ENCODE measurements at regions not wholly inside any gene's neighbourhood (a gene's known extent, or its start where the extent isn't known, plus 50 kb on each side); places are given as distances from the start of the nearest gene placed in this dataset.
A peak's percentile ranks its signal among the peaks of the same experiment; 100 is the strongest.

DNA sequence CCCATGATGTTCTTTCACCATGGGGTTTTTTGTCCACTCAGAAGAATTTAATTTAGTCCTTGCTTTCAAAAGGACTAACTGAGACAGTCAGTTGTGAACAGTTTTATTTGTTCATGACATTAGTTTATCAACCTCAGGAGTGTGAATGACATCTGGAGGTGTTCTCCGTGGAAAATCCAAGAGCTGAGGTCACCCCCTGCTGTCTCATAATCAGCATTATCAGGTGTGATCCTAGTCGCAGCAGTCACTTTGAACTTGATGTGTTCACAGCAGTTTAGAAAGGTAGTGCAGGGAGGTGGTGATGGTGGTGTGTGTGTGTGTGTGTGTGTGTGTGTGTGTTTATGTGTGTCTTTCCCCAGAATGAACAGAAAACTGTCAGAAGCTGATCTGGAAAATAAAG is 1760.8 kb upstream of the PCDH10 start:
- DNase-seq (ENCODE audit: low spot score) = no peak
- TF ChIP-seq, protein P1, sequence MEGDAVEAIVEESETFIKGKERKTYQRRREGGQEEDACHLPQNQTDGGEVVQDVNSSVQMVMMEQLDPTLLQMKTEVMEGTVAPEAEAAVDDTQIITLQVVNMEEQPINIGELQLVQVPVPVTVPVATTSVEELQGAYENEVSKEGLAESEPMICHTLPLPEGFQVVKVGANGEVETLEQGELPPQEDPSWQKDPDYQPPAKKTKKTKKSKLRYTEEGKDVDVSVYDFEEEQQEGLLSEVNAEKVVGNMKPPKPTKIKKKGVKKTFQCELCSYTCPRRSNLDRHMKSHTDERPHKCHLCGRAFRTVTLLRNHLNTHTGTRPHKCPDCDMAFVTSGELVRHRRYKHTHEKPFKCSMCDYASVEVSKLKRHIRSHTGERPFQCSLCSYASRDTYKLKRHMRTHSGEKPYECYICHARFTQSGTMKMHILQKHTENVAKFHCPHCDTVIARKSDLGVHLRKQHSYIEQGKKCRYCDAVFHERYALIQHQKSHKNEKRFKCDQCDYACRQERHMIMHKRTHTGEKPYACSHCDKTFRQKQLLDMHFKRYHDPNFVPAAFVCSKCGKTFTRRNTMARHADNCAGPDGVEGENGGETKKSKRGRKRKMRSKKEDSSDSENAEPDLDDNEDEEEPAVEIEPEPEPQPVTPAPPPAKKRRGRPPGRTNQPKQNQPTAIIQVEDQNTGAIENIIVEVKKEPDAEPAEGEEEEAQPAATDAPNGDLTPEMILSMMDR (IDR thresholded peaks at IDR 0.05; ENCODE audit: extremely low read depth, insufficient read depth, missing control alignments) = no peak
- in situ Hi-C loops (cut with MboI; ENCODE audit: low pct_unique_long_range_greater_than_20kb, low sequenced_read_pairs, unreplicated experiment) = no loop called here

DNA sequence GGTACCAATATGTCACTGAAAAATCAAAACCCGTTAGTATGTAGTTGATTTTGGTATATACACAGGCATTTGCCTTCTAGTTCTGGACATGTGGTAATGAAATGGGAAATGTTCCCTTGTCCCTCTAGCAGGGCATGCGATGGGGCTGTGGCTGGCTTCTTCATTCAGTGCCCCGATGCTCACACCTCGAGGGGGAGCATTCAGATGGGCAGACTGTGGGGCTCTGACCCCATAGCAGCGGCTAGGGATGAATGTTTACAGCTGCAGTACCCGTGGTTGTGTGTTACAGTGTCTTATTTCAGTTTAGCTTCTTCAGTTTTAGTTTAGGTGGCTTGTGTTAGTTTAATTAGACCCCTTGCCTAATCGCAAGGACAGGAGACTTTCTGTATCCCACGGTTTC is 1741.0 kb upstream of the PCDH10 start:
- TF ChIP-seq, protein P1 (IDR thresholded peaks at IDR 0.05; ENCODE audit: extremely low read depth, insufficient read depth, missing control alignments) = no peak
- no peak for DNase-seq (ENCODE audit: low spot score)
- in situ Hi-C loops (cut with MboI; ENCODE audit: low pct_unique_long_range_greater_than_20kb, low sequenced_read_pairs, unreplicated experiment) = no loop called here

DNA sequence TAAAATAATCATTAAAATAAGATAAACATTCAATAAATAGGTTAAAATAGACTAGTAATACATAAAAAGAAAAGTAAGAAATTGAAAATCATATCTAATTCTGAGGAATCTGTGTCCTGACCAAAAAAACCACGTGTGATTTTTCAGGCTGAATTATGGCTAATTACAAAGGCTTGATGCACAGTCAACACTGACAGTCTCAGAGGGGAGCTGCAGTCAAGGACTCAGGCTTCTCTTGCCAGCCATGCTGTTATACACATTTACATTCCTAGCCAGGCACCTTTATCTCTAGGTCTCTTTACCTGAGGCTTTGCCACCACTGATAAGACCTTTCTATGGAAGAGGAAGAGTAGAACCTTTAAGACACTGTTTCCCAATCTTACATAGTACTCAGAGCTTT is 1737.7 kb upstream of the PCDH10 start:
- DNase-seq (ENCODE audit: low spot score) = no peak
- in situ Hi-C loops (cut with MboI; ENCODE audit: low pct_unique_long_range_greater_than_20kb, low sequenced_read_pairs, unreplicated experiment) = no loop called here
- TF ChIP-seq, protein P1 (IDR thresholded peaks at IDR 0.05; ENCODE audit: extremely low read depth, insufficient read depth, missing control alignments) = no peak

DNA sequence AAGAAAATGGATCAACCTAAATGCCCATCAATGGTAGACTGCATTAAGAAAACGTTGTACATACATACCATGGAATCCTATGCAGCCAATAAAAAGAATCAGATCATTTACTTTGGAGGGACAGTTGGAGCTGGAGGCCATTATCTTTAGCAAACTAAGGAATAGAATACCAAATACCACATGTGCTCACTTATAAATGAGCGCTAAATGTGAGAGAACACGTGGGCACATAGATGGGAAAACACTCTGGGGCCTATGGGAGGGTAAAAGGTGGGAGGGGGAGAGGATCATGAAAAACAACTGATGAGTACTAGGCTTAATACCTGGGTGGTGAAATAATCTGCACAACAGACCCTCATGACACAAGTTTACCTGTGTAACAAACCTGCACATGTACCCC is 1729.9 kb upstream of the PCDH10 start:
- in situ Hi-C loops (cut with MboI; ENCODE audit: low pct_unique_long_range_greater_than_20kb, low sequenced_read_pairs, unreplicated experiment) = no loop called here
- TF ChIP-seq, protein P1 (IDR thresholded peaks at IDR 0.05; ENCODE audit: extremely low read depth, insufficient read depth, missing control alignments) = no peak
- no peak for DNase-seq (ENCODE audit: low spot score)

DNA sequence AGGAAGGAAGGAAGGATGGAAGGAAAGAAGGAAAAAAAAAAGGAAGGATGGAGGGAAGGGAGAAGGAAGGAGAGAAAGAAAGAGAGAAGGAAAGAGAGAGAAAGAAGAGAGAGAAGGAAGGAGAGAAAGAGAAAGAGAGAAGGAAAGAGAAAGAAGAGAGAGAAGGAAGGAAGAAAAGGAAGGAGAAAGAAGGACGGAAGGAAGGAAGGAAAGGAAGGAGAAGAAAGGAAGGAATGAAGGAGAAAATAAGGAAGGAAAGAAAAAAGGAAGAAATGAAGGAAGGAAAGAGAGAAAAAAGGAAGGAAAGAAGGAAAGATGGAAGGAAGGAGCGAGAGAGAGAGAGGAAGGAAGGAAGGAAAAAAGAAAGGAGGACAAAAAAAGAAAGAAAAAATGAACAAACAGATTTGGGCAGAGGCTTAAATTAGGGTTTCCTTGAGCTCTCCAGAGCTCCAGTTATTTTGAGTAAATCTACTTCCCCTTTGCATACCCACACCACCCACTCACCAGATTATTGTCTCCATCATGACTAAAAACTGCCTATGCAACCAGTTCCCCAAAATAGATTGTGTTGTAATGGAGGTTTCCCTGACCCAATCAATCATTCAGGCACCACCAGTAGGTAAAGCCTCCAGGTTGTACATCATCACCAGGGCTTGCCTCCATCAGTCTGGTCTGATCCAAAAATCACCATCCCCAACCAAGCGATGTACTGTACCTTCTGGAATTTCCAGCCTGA is 1722.9 kb upstream of the PCDH10 start:
- in situ Hi-C loops (cut with MboI; ENCODE audit: low pct_unique_long_range_greater_than_20kb, low sequenced_read_pairs, unreplicated experiment) = no loop called here

DNA sequence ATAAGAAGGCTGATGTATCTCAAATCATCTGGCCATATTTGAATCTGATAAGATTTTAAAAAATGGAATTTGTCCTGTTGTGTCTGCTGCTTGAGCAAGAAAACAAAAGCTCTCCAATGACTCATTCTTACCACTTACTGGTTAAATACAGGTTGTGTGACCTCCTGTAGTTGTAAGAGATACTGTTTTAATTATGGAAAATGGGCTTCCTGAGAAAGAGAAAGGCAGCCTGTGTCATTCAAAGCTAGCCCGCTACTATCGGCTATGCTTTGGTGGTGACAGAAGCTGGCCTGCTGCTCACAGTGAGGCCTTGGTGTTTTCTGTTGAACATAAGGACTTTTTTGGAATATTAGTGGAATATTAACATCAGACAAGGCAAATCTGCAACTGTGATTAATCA is 1722.1 kb upstream of the PCDH10 start:
- in situ Hi-C loops (cut with MboI; ENCODE audit: low pct_unique_long_range_greater_than_20kb, low sequenced_read_pairs, unreplicated experiment) = no loop called here
- no peak for DNase-seq (ENCODE audit: low spot score)
- TF ChIP-seq, protein P1 (IDR thresholded peaks at IDR 0.05; ENCODE audit: extremely low read depth, insufficient read depth, missing control alignments) = no peak

More for the DNA sequence above, 1722.9 kb upstream of the PCDH10 start:
- TF ChIP-seq, protein P1 (IDR thresholded peaks at IDR 0.05; ENCODE audit: extremely low read depth, insufficient read depth, missing control alignments) = no peak
- DNase-seq (ENCODE audit: low spot score) = peak; percentile 6

Data from GM13977 (cell line).